ENCODE measurements at regions not wholly inside any gene's neighbourhood (a gene's known extent, or its start where the extent isn't known, plus 50 kb on each side); places are given as distances from the start of the nearest gene placed in this dataset.

DNA sequence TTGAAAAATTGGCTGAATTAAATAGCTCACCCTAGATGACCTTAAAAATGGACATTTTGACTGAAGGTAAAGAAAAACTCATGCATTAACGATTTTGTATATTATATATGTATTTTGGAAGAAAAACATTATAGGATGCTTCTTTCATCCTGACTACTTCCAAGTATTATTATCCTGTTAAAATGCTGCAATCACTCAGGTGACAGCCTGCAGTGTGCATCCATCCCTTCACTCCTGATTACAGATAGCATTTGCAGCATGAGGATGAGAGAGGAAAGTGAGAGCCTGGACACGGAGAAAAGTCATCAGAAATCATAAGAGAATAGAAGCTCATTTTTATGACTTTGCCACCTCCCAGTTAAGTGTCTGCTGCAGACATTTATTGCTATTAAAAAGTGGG is 1055.6 kb downstream of the PCDH17 start:
- Histone ChIP-seq H3K36me3 (ENCODE audit: low read depth, low read length) (no peaks in the 10 kb centered on the region), H3K4me1 (ENCODE audit: insufficient read depth, low read length) (no peaks in the 10 kb centered on the region), H3K9me3 (ENCODE audit: low read length) (no peaks in the 10 kb centered on the region), H3F3A (ENCODE audit: low read length, unreplicated experiment) (no peaks in the 10 kb centered on the region), H3K4me2 (ENCODE audit: low read length) (no peak overlapping the region), H4K20me1 (ENCODE audit: low read length) (no peaks in the 10 kb centered on the region), H3K9me2 (replicated peaks; ENCODE audit: low read length) (no peaks in the 10 kb centered on the region), H2AFZ (ENCODE audit: low read length) (no peak overlapping the region), H3K9ac (ENCODE audit: low read length) (no peak overlapping the region), H3K79me2 (ENCODE audit: low read length) (no peaks in the 10 kb centered on the region), H3K4me3 (ENCODE audit: low read length) (no peak overlapping the region), H3K27ac (ENCODE audit: low read length) (no peak overlapping the region), H3K27me3 (ENCODE audit: low read length) (no peaks in the 10 kb centered on the region)
- BruUV-seq (replicated peaks): no TSS peak
- DNase-seq: no peak
- ChIA-PET POLR2A (ENCODE audit: unreplicated experiment) (no interaction called here), CTCF (no interaction called here)
- intact Hi-C loops (cut with micrococcal nuclease): no loop called here
- TF ChIP-seq CTCF (conservative IDR thresholded peaks at IDR 0.05; ENCODE audit: low read depth, low read length) (no peak), EZH2 (IDR thresholded peaks at IDR 0.05; ENCODE audit: low read length, unreplicated experiment) (no peak), EZH2phosphoT487 (IDR thresholded peaks at IDR 0.05; ENCODE audit: borderline replicate concordance, low read length) (no peak)
- ATAC-seq: no peak

DNA sequence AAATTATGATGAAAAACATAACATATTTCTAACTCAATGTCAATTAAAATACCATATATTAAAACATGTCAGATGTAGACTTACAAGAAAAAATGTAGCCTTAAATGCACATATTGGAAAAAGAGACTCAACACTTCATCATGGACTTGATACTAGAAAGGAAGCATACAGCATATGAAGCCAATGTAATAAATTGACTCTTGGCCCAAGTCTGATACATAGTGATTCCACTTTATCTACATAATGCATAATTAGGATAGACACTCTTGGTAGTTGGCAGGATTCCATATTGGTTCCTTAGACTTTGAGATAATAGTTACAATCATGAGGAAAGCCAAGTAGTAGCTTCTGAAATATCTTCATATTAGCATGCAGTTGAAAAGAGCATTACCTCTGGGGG is 1067.0 kb downstream of the PCDH17 start:
- Histone ChIP-seq H3K27ac (ENCODE audit: low read length) (no peak overlapping the region), H3F3A (ENCODE audit: low read length, unreplicated experiment) (no peaks in the 10 kb centered on the region), H3K4me2 (ENCODE audit: low read length) (no peak overlapping the region), H3K27me3 (ENCODE audit: low read length) (no peaks in the 10 kb centered on the region), H3K4me3 (ENCODE audit: low read length) (no peak overlapping the region), H3K9me2 (replicated peaks; ENCODE audit: low read length) (no peaks in the 10 kb centered on the region), H3K4me1 (ENCODE audit: insufficient read depth, low read length) (no peaks in the 10 kb centered on the region), H3K9me3 (ENCODE audit: low read length) (no peaks in the 10 kb centered on the region), H2AFZ (ENCODE audit: low read length) (no peak overlapping the region), H3K36me3 (ENCODE audit: low read depth, low read length) (no peaks in the 10 kb centered on the region), H4K20me1 (ENCODE audit: low read length) (no peaks in the 10 kb centered on the region), H3K9ac (ENCODE audit: low read length) (no peak overlapping the region), H3K79me2 (ENCODE audit: low read length) (no peaks in the 10 kb centered on the region)
- no TSS peak for BruUV-seq (replicated peaks)
- DNase-seq (no peak), ATAC-seq (no peak)
- ChIA-PET POLR2A (ENCODE audit: unreplicated experiment) (no interaction called here), CTCF (no interaction called here)
- TF ChIP-seq EZH2phosphoT487 (IDR thresholded peaks at IDR 0.05; ENCODE audit: borderline replicate concordance, low read length): no peak
- TF ChIP-seq EZH2 (IDR thresholded peaks at IDR 0.05; ENCODE audit: low read length, unreplicated experiment): no peak
- TF ChIP-seq CTCF (conservative IDR thresholded peaks at IDR 0.05; ENCODE audit: low read depth, low read length): no peak
- intact Hi-C loops (cut with micrococcal nuclease): no loop called here

DNA sequence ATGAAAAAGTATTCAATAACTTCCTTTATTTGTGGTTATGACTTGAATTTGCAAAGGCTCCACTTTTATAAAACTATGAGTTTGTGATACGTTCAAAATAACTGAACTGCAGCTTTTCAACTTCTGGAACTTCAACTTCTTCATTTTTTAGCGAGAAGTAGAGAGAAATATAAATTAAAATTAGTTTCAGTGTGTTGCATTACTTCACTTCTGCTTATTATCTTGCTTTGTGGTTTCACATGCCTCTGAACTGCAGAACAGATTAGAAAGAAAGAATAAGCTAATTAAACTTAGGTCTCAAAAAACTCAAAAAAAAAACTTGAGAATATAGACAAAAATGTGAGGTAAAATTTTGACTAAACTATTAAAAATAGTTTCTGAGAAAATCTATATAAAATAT is 1073.4 kb downstream of the PCDH17 start:
- no peak overlapping the region for H3K4me2 ChIP-seq (ENCODE audit: low read length)
- H3K9me2 ChIP-seq (replicated peaks; ENCODE audit: low read length): no peaks in the 10 kb centered on the region
- TF ChIP-seq EZH2 (IDR thresholded peaks at IDR 0.05; ENCODE audit: low read length, unreplicated experiment): no peak
- TF ChIP-seq CTCF (conservative IDR thresholded peaks at IDR 0.05; ENCODE audit: low read depth, low read length): no peak
- no peak for TF ChIP-seq EZH2phosphoT487 (IDR thresholded peaks at IDR 0.05; ENCODE audit: borderline replicate concordance, low read length)
- no peaks in the 10 kb centered on the region for H3K27me3 ChIP-seq (ENCODE audit: low read length)
- H3K79me2 ChIP-seq (ENCODE audit: low read length): no peaks in the 10 kb centered on the region
- H4K20me1 ChIP-seq (ENCODE audit: low read length): no peaks in the 10 kb centered on the region
- H3F3A ChIP-seq (ENCODE audit: low read length, unreplicated experiment): no peaks in the 10 kb centered on the region
- no peak overlapping the region for H2AFZ ChIP-seq (ENCODE audit: low read length)
- no peaks in the 10 kb centered on the region for H3K36me3 ChIP-seq (ENCODE audit: low read depth, low read length)
- POLR2A ChIA-PET (ENCODE audit: unreplicated experiment): no interaction called here
- BruUV-seq (replicated peaks): no TSS peak
- H3K27ac ChIP-seq (ENCODE audit: low read length): no peak overlapping the region
- ATAC-seq (no peak), DNase-seq (no peak)
- CTCF ChIA-PET: no interaction called here
- H3K4me3 ChIP-seq (ENCODE audit: low read length): no peak overlapping the region
- intact Hi-C loops (cut with micrococcal nuclease): no loop called here
- no peaks in the 10 kb centered on the region for H3K4me1 ChIP-seq (ENCODE audit: insufficient read depth, low read length)
- no peaks in the 10 kb centered on the region for H3K9me3 ChIP-seq (ENCODE audit: low read length)
- no peak overlapping the region for H3K9ac ChIP-seq (ENCODE audit: low read length)
